Caco-2 (cell line): ENCODE measurements at regions not wholly inside any gene's neighbourhood (a gene's known extent, or its start where the extent isn't known, plus 50 kb on each side); places are given as distances from the start of the nearest gene placed in this dataset.

Source experiments
- BruUV-seq: library from RNA; stranded (reverse); fragments of 400-500 nt; replicated peaks from 2 replicates; lab custom pipeline; 2021; lab: Mats Ljungman, UMichigan
- CTCF ChIA-PET: fragments of 300-600 bp; sonication (Branson Sonifier 250); formaldehyde crosslinking; loops from one replicate; lab custom pipeline; 2022; ENCODE audit warnings: antibody characterized with exemption; lab: Charles Lee
- POLR2A ChIA-PET: fragments of 300-600 bp; sonication (Branson Sonifier 250); formaldehyde crosslinking; loops from one replicate; lab custom pipeline; 2022; ENCODE audit warnings: antibody characterized with exemption; lab: Charles Lee
- DNase-seq, 2 experiments: peaks; one replicate each; pipeline versions ENCODE4 v3.0.0 to v3.0.0-alpha.2; 2020 to 2022
- H3K27me3 ChIP-seq: replicated peaks from 2 replicates; pipeline ENCODE4 v1.6.0; 2011; ENCODE audit warnings: low read length; ENCODE audit not compliant: control insufficient read depth, insufficient read depth
- H3K36me3 ChIP-seq: 2 replicates; pipeline ENCODE4 v1.5.1; 2011; ENCODE audit warnings: low read length; ENCODE audit not compliant: control insufficient read depth, insufficient read depth
- H3K4me1 ChIP-seq: fragments of 250-450 bp; sonication (Bioruptor Pico); 2 replicates; pipeline ENCODE4 v1.5.1; 2020; ENCODE audit warnings: mild to moderate bottlenecking
- H3K4me3 ChIP-seq: 2 replicates; pipeline ENCODE4 v1.5.1; 2011; ENCODE audit warnings: low read depth, mild to moderate bottlenecking, control low read depth, low read length
- H3K9me3 ChIP-seq: fragments of 250-450 bp; sonication (Bioruptor Pico); 2 replicates; pipeline ENCODE4 v1.5.1; 2020; ENCODE audit warnings: mild to moderate bottlenecking, moderate library complexity
- H3K27ac Mint-ChIP-seq: one replicate; pipeline ENCODE4 v1.8.0; 2022; ENCODE audit warnings: mixed read lengths; ENCODE audit not compliant: unreplicated experiment
- H3K27me3 Mint-ChIP-seq: one replicate; pipeline ENCODE4 v1.8.0; 2022; ENCODE audit warnings: mixed read lengths; ENCODE audit not compliant: insufficient read depth, unreplicated experiment
- H3K36me3 Mint-ChIP-seq: one replicate; pipeline ENCODE4 v1.8.0; 2022; ENCODE audit warnings: mild to moderate bottlenecking, mixed read lengths; ENCODE audit not compliant: insufficient read depth, unreplicated experiment
- H3K4me1 Mint-ChIP-seq: one replicate; pipeline ENCODE4 v1.8.0; 2022; ENCODE audit warnings: low read depth, mixed read lengths; ENCODE audit not compliant: unreplicated experiment
- H3K4me3 Mint-ChIP-seq: one replicate; pipeline ENCODE4 v1.8.0; 2022; ENCODE audit warnings: mild to moderate bottlenecking, moderate library complexity, mixed read lengths; ENCODE audit not compliant: unreplicated experiment
- H3K9me3 Mint-ChIP-seq: one replicate; pipeline ENCODE4 v1.8.0; 2022; ENCODE audit warnings: mixed read lengths; ENCODE audit not compliant: unreplicated experiment
- intact Hi-C: fragments of 100-400 bp; cut with micrococcal nuclease; formaldehyde crosslinking; loops from one replicate; pipeline ENCODE4 v1.10.0; 2022; ENCODE audit not compliant: unreplicated experiment
- TF ChIP-seq, protein P1 (sequence below), 2 experiments: fragments of 200-600 bp in 1 of 2; IDR thresholded peaks; 1 replicate in 1 of 2; 2 replicates in 1 of 2; pipeline versions ENCODE4 v1.5.1 to v1.8.0; 2011 to 2022; ENCODE audit warnings: antibody characterized with exemption in 1 of 2, control low read depth in 1 of 2, inconsistent platforms in 1 of 2, low read depth in 1 of 2, low read length in 1 of 2, mild to moderate bottlenecking in 1 of 2, moderate library complexity in 1 of 2; ENCODE audit not compliant: insufficient read depth in 1 of 2, severe bottlenecking in 1 of 2, unreplicated experiment in 1 of 2

DNA sequence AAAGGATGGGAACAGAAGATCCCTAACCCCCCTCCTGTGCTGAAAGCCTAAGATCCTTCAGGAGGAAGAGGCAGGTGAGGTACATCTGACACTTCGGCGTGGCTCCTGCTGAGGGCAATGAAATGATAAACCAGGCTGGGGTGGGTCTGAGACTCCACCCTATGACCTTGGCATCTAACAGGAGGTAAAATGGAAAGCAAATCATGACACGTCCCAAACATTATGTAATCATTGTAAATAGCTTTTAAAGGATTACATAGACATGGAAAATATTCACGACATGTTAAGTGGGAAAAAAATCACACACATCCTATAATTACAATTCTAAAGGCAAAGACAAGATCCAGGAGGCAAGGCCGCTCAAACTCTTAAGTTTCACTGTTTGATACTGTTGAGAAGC, 70.5 kb downstream of the LINC01488 start:
- H3K4me3 Mint-ChIP-seq: no peak overlapping the region

DNA sequence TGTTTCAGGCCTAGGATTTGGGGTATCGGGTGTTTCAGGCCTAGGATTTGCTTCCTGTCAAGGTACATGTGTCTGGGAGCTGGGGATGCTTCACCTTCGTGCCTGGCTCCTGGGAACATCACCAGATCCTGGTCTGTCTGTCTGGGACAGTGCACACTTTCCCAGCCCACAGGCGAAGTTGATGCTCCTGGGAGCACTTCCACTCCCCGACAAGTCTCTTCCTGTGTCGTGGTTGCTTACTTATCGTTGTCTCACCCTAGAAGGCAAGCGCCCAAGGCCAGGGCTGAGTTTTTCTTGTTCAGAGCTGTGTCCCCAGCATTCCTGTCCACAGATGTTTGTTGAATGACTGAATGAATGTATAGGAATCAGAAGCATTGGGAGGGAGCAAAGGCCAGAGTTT, 71.5 kb downstream of the LINC01488 start:
- no peaks in the 10 kb centered on the region for H3K27me3 Mint-ChIP-seq
- Histone ChIP-seq H3K4me3 (no peak overlapping the region), H3K36me3 (no peaks in the 10 kb centered on the region), H3K4me1 (no peaks in the 10 kb centered on the region), H3K9me3 (peaks cover 34% of the 10 kb centered on the region), H3K27me3 (no peaks in the 10 kb centered on the region)
- no peaks in the 10 kb centered on the region for H3K4me1 Mint-ChIP-seq
- no peaks in the 10 kb centered on the region for H3K36me3 Mint-ChIP-seq
- ChIA-PET POLR2A (no interaction called here), CTCF (no interaction called here)
- no peak overlapping the region for H3K4me3 Mint-ChIP-seq
- no peak overlapping the region for H3K27ac Mint-ChIP-seq
- intact Hi-C loops: no loop called here
- TF ChIP-seq, protein P1, sequence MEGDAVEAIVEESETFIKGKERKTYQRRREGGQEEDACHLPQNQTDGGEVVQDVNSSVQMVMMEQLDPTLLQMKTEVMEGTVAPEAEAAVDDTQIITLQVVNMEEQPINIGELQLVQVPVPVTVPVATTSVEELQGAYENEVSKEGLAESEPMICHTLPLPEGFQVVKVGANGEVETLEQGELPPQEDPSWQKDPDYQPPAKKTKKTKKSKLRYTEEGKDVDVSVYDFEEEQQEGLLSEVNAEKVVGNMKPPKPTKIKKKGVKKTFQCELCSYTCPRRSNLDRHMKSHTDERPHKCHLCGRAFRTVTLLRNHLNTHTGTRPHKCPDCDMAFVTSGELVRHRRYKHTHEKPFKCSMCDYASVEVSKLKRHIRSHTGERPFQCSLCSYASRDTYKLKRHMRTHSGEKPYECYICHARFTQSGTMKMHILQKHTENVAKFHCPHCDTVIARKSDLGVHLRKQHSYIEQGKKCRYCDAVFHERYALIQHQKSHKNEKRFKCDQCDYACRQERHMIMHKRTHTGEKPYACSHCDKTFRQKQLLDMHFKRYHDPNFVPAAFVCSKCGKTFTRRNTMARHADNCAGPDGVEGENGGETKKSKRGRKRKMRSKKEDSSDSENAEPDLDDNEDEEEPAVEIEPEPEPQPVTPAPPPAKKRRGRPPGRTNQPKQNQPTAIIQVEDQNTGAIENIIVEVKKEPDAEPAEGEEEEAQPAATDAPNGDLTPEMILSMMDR (IDR thresholded peaks at IDR 0.05; ENCODE audit: insufficient read depth in 1 of 2, low read depth in 1 of 2, low read length in 1 of 2, severe bottlenecking in 1 of 2, unreplicated experiment in 1 of 2): no peak
- no TSS peak for BruUV-seq
- H3K9me3 Mint-ChIP-seq: peaks cover 35% of the 10 kb centered on the region
- peak in 1 of 2 experiments; percentile 23 for DNase-seq

More for the DNA sequence above, 70.5 kb downstream of the LINC01488 start:
- Histone ChIP-seq H3K27me3 (no peaks in the 10 kb centered on the region), H3K36me3 (no peaks in the 10 kb centered on the region), H3K9me3 (peaks cover 34% of the 10 kb centered on the region), H3K4me3 (no peak overlapping the region), H3K4me1 (no peaks in the 10 kb centered on the region)
- H3K27ac Mint-ChIP-seq: no peak overlapping the region
- peak in 1 of 2 experiments; percentile 17 for DNase-seq
- CTCF ChIA-PET: no interaction called here
- TF ChIP-seq, protein P1 (IDR thresholded peaks at IDR 0.05; ENCODE audit: insufficient read depth in 1 of 2, low read depth in 1 of 2, low read length in 1 of 2, severe bottlenecking in 1 of 2, unreplicated experiment in 1 of 2): no peak
- BruUV-seq: no TSS peak
- POLR2A ChIA-PET: no interaction called here
- H3K27me3 Mint-ChIP-seq: no peaks in the 10 kb centered on the region
- H3K4me1 Mint-ChIP-seq: no peaks in the 10 kb centered on the region
- H3K36me3 Mint-ChIP-seq: no peaks in the 10 kb centered on the region
- intact Hi-C loops: no loop called here
- H3K9me3 Mint-ChIP-seq: peaks cover 35% of the 10 kb centered on the region

DNA sequence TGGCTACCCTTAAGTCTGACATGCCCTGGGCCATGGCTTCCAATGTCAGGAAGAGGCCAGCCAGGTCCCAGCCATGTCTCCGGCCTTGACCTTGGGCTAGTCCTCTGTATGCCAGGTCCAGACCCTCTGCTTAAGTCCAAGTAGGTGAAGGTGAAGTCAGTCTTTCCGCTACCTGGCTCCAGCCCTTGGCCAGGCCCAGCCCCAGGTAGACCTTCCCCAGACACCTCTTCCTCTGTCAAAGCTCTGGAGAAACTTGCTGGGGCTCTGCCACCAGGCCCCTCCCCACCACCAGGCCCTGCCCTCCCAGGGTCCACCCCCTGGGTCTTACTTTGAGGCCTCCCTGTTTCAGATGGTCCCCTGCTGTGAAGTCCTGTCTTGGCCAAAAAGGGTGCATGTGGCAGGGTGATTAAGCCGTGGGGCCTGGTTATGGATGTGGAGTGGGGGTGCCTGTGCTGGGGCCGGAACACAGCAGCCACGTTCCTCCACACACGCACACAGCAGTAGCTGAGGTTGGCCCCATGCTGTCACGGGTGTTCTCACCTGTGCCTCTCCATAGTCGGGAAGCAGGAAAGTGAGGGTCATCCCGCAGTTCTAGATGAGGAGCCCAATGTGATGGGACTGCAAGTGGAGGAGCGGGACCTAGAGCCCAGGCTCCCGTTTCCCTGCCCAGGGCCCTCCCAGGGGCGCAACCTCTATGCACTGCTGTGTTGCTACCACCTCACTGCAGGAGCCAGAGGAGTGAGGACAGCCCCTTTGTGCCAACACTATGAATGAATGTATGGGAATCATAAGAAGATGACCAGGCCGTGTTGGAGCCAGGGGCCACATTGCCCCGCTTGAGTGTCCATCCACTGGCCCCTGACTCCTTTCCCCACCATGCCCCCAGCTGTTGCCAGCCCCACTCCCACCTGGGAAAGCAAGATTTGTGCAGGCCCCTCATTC, 72.2 kb downstream of the LINC01488 start:
- H3K27ac Mint-ChIP-seq: no peak overlapping the region
- intact Hi-C loops: no loop called here
- H3K4me1 ChIP-seq: no peaks in the 10 kb centered on the region
- no peak overlapping the region for H3K4me3 Mint-ChIP-seq
- no peaks in the 10 kb centered on the region for H3K36me3 Mint-ChIP-seq
- no peaks in the 10 kb centered on the region for H3K4me1 Mint-ChIP-seq
- TF ChIP-seq, protein P1 (IDR thresholded peaks at IDR 0.05; ENCODE audit: insufficient read depth in 1 of 2, low read depth in 1 of 2, low read length in 1 of 2, severe bottlenecking in 1 of 2, unreplicated experiment in 1 of 2): no peak
- DNase-seq: peak in 1 of 2 experiments; percentile 32
- H3K4me3 ChIP-seq: no peak overlapping the region
- no peaks in the 10 kb centered on the region for H3K27me3 ChIP-seq
- BruUV-seq: no TSS peak
- H3K27me3 Mint-ChIP-seq: no peaks in the 10 kb centered on the region
- CTCF ChIA-PET: no interaction called here
- POLR2A ChIA-PET: no interaction called here
- H3K36me3 ChIP-seq: no peaks in the 10 kb centered on the region
- peaks cover 29% of the 10 kb centered on the region for H3K9me3 Mint-ChIP-seq
- H3K9me3 ChIP-seq: peaks cover 31% of the 10 kb centered on the region
